Epidermal melanocyte (primary cell): ENCODE measurements at regions not wholly inside any gene's neighbourhood (a gene's known extent, or its start where the extent isn't known, plus 50 kb on each side); places are given as distances from the start of the nearest gene placed in this dataset.

Experiments used
- DNase-seq: peaks from one replicate; pipeline ENCODE4 v3.0.0; 2011; ENCODE audit warnings: low spot score; ENCODE audit not compliant: insufficient read length

- no peak for DNase-seq
These were observed 159.0 kb upstream of the RUNX1 start for GRCh38 chr21:35208104-35208503.

- no peak for DNase-seq
These were observed 158.2 kb upstream of the RUNX1 start for GRCh38 chr21:35207322-35207721.

GRCh38 chr21:35206141-35207125, 157.3 kb upstream of the RUNX1 start:
- DNase-seq, result no peak

- no peak for DNase-seq
These were observed 155.9 kb upstream of the RUNX1 start for GRCh38 chr21:35204850-35205541.

- no peak for DNase-seq
These were observed 155.0 kb upstream of the RUNX1 start for GRCh38 chr21:35204125-35204524.

- DNase-seq, result no peak
These were observed 154.2 kb upstream of the RUNX1 start for GRCh38 chr21:35203093-35203977.

GRCh38 chr21:35202431-35202830, 153.3 kb upstream of the RUNX1 start:
- no peak for DNase-seq

GRCh38 chr21:35201799-35202198, 152.7 kb upstream of the RUNX1 start:
- no peak for DNase-seq

GRCh38 chr21:35201288-35201687, 152.2 kb upstream of the RUNX1 start:
- DNase-seq, result no peak

GRCh38 chr21:35199733-35200015, 150.6 kb upstream of the RUNX1 start:
- no peak for DNase-seq

GRCh38 chr21:35198982-35199732, 150.1 kb upstream of the RUNX1 start:
- DNase-seq, result no peak

GRCh38 chr21:35198565-35198964, 149.5 kb upstream of the RUNX1 start:
- DNase-seq, result no peak

GRCh38 chr21:35197992-35198431, 148.9 kb upstream of the RUNX1 start:
- no peak for DNase-seq

GRCh38 chr21:35197191-35197590, 148.1 kb upstream of the RUNX1 start:
- no peak for DNase-seq

- no peak for DNase-seq
These were observed 147.0 kb upstream of the RUNX1 start for GRCh38 chr21:35196128-35196527.

GRCh38 chr21:35195232-35195631, 146.1 kb upstream of the RUNX1 start:
- DNase-seq, result no peak

GRCh38 chr21:35191754-35192153, 142.7 kb upstream of the RUNX1 start:
- DNase-seq, result no peak

GRCh38 chr21:35191128-35191527, 142.0 kb upstream of the RUNX1 start:
- no peak for DNase-seq

GRCh38 chr21:35190201-35190701, 141.1 kb upstream of the RUNX1 start:
- DNase-seq, result no peak

GRCh38 chr21:35189077-35189863, 140.2 kb upstream of the RUNX1 start:
- peak; percentile 44 for DNase-seq
